ENCODE measurements at regions not wholly inside any gene's neighbourhood (a gene's known extent, or its start where the extent isn't known, plus 50 kb on each side); places are given as distances from the start of the nearest gene placed in this dataset.

DNA sequence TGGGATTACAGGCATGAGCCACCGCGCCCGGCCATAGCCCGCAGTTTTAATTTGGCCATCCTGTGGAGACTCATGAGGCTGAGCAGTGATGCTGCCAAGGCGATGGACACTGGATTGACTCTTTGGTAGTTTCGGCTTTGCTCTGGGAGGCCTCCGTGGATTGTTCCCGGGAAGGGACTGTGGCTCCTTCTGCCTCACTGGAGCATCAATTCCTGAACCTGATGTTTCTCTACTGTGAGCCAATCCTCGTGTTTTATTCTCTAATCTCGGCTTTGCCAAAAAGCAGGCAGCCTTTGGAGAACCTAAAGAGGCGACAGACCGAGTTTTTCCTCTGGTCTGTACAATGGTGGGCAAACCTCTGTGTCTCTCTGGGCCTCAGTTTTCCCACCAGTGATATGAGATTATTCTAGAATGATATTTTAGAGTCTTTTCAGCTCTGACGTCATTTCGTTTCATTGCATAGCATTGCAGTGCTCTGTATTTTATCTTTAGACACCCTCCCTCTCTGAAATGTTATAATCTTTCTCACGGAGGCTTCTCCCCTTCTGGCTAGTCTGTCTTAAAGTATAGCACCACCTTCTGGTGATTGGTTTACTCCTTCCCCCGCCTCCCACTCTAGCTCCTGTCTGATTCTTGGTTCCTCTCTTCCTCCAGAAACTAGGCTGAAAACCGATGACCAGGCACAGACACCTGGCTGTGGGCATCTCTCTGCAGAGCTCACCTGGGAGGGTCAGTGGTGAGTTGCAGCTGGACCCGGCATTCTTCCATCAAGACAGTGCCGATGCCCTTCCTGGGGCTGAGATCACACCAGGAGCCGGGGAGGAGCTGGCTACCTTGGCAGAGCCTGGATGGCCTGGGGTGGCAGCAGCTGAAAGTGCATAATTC lies 341.3 kb downstream of the MYCN start:
- ATAC-seq: no peak

GRCh38 chr2:16280081-16280480 lies 339.7 kb downstream of the MYCN start:
- ATAC-seq: no peak
- TF ChIP-seq ZFP3 (CRISPR knock-in tag; IDR thresholded peaks at IDR 0.05) (no peak), TOX (CRISPR knock-in tag; IDR thresholded peaks at IDR 0.05; ENCODE audit: borderline replicate concordance) (no peak), PPARA (CRISPR knock-in tag; IDR thresholded peaks at IDR 0.05; ENCODE audit: borderline replicate concordance) (no peak), CSDC2 (CRISPR knock-in tag; IDR thresholded peaks at IDR 0.05) (no peak), ZC3H10 (CRISPR knock-in tag; IDR thresholded peaks at IDR 0.05) (no peak), ZNF565 (CRISPR knock-in tag; conservative IDR thresholded peaks at IDR 0.05; ENCODE audit: low read depth) (no peak), CSRNP3 (CRISPR knock-in tag; IDR thresholded peaks at IDR 0.05) (no peak)

More for the DNA sequence above, 341.3 kb downstream of the MYCN start:
- TF ChIP-seq TSHZ2 (CRISPR knock-in tag; IDR thresholded peaks at IDR 0.05): no peak
- TF ChIP-seq ZFP3 (CRISPR knock-in tag; IDR thresholded peaks at IDR 0.05): no peak
- TF ChIP-seq RARB (CRISPR knock-in tag; IDR thresholded peaks at IDR 0.05): no peak
- TF ChIP-seq OSR1 (CRISPR knock-in tag; IDR thresholded peaks at IDR 0.05): no peak
- no peak for TF ChIP-seq PPARA (CRISPR knock-in tag; IDR thresholded peaks at IDR 0.05; ENCODE audit: borderline replicate concordance)
- no peak for TF ChIP-seq PATZ1 (CRISPR knock-in tag; IDR thresholded peaks at IDR 0.05; ENCODE audit: borderline replicate concordance)
- TF ChIP-seq ESRRG (CRISPR knock-in tag; IDR thresholded peaks at IDR 0.05): no peak
- no peak for TF ChIP-seq ZC3H10 (CRISPR knock-in tag; IDR thresholded peaks at IDR 0.05)
- TF ChIP-seq ZNF565 (CRISPR knock-in tag; conservative IDR thresholded peaks at IDR 0.05; ENCODE audit: low read depth): no peak
- no peak for TF ChIP-seq ARNTL (CRISPR knock-in tag; IDR thresholded peaks at IDR 0.05; ENCODE audit: borderline replicate concordance, low read depth)
- no peak for TF ChIP-seq ZNF70 (CRISPR knock-in tag; IDR thresholded peaks at IDR 0.05)
- no peak for TF ChIP-seq TOX (CRISPR knock-in tag; IDR thresholded peaks at IDR 0.05; ENCODE audit: borderline replicate concordance)
- TF ChIP-seq ZFP30 (CRISPR knock-in tag; IDR thresholded peaks at IDR 0.05): no peak
- TF ChIP-seq TCF4 (CRISPR knock-in tag; IDR thresholded peaks at IDR 0.05; ENCODE audit: borderline replicate concordance): no peak
- TF ChIP-seq, protein P1, sequence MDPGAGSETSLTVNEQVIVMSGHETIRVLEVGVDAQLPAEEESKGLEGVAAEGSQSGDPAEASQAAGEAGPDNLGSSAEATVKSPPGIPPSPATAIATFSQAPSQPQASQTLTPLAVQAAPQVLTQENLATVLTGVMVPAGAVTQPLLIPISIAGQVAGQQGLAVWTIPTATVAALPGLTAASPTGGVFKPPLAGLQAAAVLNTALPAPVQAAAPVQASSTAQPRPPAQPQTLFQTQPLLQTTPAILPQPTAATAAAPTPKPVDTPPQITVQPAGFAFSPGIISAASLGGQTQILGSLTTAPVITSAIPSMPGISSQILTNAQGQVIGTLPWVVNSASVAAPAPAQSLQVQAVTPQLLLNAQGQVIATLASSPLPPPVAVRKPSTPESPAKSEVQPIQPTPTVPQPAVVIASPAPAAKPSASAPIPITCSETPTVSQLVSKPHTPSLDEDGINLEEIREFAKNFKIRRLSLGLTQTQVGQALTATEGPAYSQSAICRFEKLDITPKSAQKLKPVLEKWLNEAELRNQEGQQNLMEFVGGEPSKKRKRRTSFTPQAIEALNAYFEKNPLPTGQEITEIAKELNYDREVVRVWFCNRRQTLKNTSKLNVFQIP (CRISPR knock-in tag; IDR thresholded peaks at IDR 0.05; ENCODE audit: borderline replicate concordance, low read depth): no peak
- no peak for TF ChIP-seq ZNF8 (CRISPR knock-in tag; IDR thresholded peaks at IDR 0.05)
- TF ChIP-seq BACH2 (CRISPR knock-in tag; IDR thresholded peaks at IDR 0.05; ENCODE audit: borderline replicate concordance): no peak

DNA sequence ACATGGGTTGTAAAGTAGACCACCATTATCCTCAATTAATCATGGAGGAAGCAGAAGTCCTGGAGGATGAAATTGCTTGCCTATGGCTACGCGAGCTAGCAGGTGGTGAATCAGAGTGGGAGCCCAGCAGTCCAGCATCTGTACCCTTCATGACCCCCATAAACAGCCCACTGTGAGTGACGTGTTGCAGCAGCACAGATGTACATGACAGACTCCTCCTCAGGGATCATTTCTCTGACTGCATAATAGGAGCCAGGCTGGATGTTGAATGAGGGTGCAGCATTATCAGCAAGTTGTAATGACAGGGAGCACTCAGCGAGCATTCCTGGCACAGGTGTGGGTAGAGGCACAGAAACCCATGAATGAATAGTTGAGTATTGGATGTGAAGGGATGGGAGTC lies 339.3 kb downstream of the MYCN start:
- no peak for TF ChIP-seq PATZ1 (CRISPR knock-in tag; IDR thresholded peaks at IDR 0.05; ENCODE audit: borderline replicate concordance)
- TF ChIP-seq TSHZ2 (CRISPR knock-in tag; IDR thresholded peaks at IDR 0.05): no peak
- TF ChIP-seq CSDC2 (CRISPR knock-in tag; IDR thresholded peaks at IDR 0.05): no peak
- TF ChIP-seq TCF4 (CRISPR knock-in tag; IDR thresholded peaks at IDR 0.05; ENCODE audit: borderline replicate concordance): no peak
- no peak for TF ChIP-seq TOX (CRISPR knock-in tag; IDR thresholded peaks at IDR 0.05; ENCODE audit: borderline replicate concordance)
- TF ChIP-seq, protein P1 (CRISPR knock-in tag; IDR thresholded peaks at IDR 0.05; ENCODE audit: borderline replicate concordance, low read depth): no peak
- ATAC-seq: no peak
